IMR-90 (cell line): ENCODE measurements at regions not wholly inside any gene's neighbourhood (a gene's known extent, or its start where the extent isn't known, plus 50 kb on each side); places are given as distances from the start of the nearest gene placed in this dataset.

Experiments
- ATAC-seq: fragments of 200-7000 bp; cut with Tn5 transposase; 2 replicates; pipeline ENCODE4 v1.9.1; 2020; ENCODE audit warnings: low read depth, mild to moderate bottlenecking, moderate library complexity
- BruUV-seq: library from RNA; stranded (reverse); fragments of 400-500 nt; replicated peaks from 2 replicates; lab custom pipeline; 2021; lab: Mats Ljungman, UMichigan
- CTCF ChIA-PET: fragments of 300-600 bp; formaldehyde crosslinking; extraction: SDS; loops from one replicate; lab custom pipeline; 2021; ENCODE audit warnings: antibody characterized with exemption; lab: Yijun Ruan, JAX
- POLR2A ChIA-PET: fragments of 300-600 bp; sonication (Branson Sonifier 250); formaldehyde crosslinking; loops from one replicate; lab custom pipeline; 2022; ENCODE audit warnings: antibody characterized with exemption; ENCODE audit not compliant: unreplicated experiment; lab: Charles Lee
- DNase-seq: peaks from one replicate; pipeline ENCODE4 v3.0.0; 2013
- H2AFZ ChIP-seq: replicated peaks from 2 replicates; pipeline ENCODE3; 2013; ENCODE audit warnings: low read length, mild to moderate bottlenecking; ENCODE audit not compliant: poor library complexity
- H2AK5ac ChIP-seq: 2 replicates; pipeline ENCODE4 v1.6.1; 2013; ENCODE audit warnings: low read depth, low read length, inconsistent platforms
- H2AK9ac ChIP-seq: replicated peaks from 2 replicates; pipeline ENCODE3; 2013; ENCODE audit warnings: mild to moderate bottlenecking, low read depth, low read length, moderate library complexity; ENCODE audit not compliant: poor library complexity
- H2BK120ac ChIP-seq: 2 replicates; pipeline ENCODE4 v1.6.1; 2013; ENCODE audit warnings: low read depth, low read length, inconsistent platforms
- H2BK15ac ChIP-seq: 3 replicates; pipeline ENCODE4 v1.6.1; 2013; ENCODE audit warnings: low read depth, low read length, inconsistent platforms
- H2BK20ac ChIP-seq: 2 replicates; pipeline ENCODE4 v1.6.1; 2013; ENCODE audit warnings: low read depth, mild to moderate bottlenecking, inconsistent platforms, low read length, moderate library complexity
- H2BK5ac ChIP-seq: 2 replicates; pipeline ENCODE4 v1.6.1; 2013; ENCODE audit warnings: mild to moderate bottlenecking, low read depth, low read length, inconsistent platforms; ENCODE audit not compliant: poor library complexity, severe bottlenecking
- H3K14ac ChIP-seq: replicated peaks from 2 replicates; pipeline ENCODE4 v1.6.1; 2013; ENCODE audit warnings: low read depth, low read length, inconsistent platforms
- H3K18ac ChIP-seq: 2 replicates; pipeline ENCODE4 v1.6.1; 2013; ENCODE audit warnings: low read depth, low read length, control low read depth
- H3K23ac ChIP-seq: 2 replicates; pipeline ENCODE4 v1.6.1; 2013; ENCODE audit warnings: low read depth, low read length, inconsistent platforms
- H3K27ac ChIP-seq: 2 replicates; pipeline ENCODE4 v1.5.1; 2013; ENCODE audit warnings: mild to moderate bottlenecking, control low read depth, low read length; ENCODE audit not compliant: insufficient read depth
- H3K27me3 ChIP-seq: 2 replicates; pipeline ENCODE4 v1.6.1; 2013; ENCODE audit warnings: low read length; ENCODE audit not compliant: control insufficient read depth, insufficient read depth
- H3K36me3 ChIP-seq: 2 replicates; pipeline ENCODE4 v1.6.1; 2013; ENCODE audit warnings: low read length, mixed read lengths; ENCODE audit not compliant: control insufficient read depth, insufficient read depth
- H3K4ac ChIP-seq: 2 replicates; pipeline ENCODE4 v1.6.1; 2013; ENCODE audit warnings: low read depth, low read length, inconsistent platforms
- H3K4me1 ChIP-seq: 2 replicates; pipeline ENCODE4 v1.6.1; 2013; ENCODE audit warnings: low read length, mixed read lengths; ENCODE audit not compliant: control insufficient read depth, insufficient read depth
- H3K4me2 ChIP-seq: 2 replicates; pipeline ENCODE4 v1.6.1; 2013; ENCODE audit warnings: low read depth, mild to moderate bottlenecking, control low read depth, low read length, moderate library complexity
- H3K4me3 ChIP-seq: 2 replicates; pipeline ENCODE4 v1.5.1; 2013; ENCODE audit warnings: low read depth, mild to moderate bottlenecking, control low read depth, low read length, moderate library complexity; ENCODE audit not compliant: insufficient read depth
- H3K56ac ChIP-seq: 2 replicates; pipeline ENCODE4 v1.6.1; 2013; ENCODE audit warnings: low read length, inconsistent platforms; ENCODE audit not compliant: insufficient read depth; ENCODE audit errors: extremely low read depth
- H3K79me1 ChIP-seq, 2 experiments: 2 replicates each; pipeline ENCODE4 v1.6.1; 2013; ENCODE audit warnings: low read length in 2 of 2, inconsistent platforms in 1 of 2, low read depth in 1 of 2
- H3K9ac ChIP-seq: 2 replicates; pipeline ENCODE4 v1.6.1; 2013; ENCODE audit warnings: low read depth, low read length, control low read depth
- H3K9me1 ChIP-seq: 2 replicates; pipeline ENCODE4 v1.6.1; 2013; ENCODE audit warnings: low read length, inconsistent platforms; ENCODE audit not compliant: insufficient read depth
- H3K9me3 ChIP-seq: 2 replicates; pipeline ENCODE4 v1.6.1; 2013; ENCODE audit warnings: low read length; ENCODE audit not compliant: control insufficient read depth, insufficient read depth
- H4K20me1 ChIP-seq: 2 replicates; pipeline ENCODE4 v1.6.1; 2013; ENCODE audit warnings: low read length, inconsistent platforms; ENCODE audit not compliant: insufficient read depth
- H4K5ac ChIP-seq: 2 replicates; pipeline ENCODE4 v1.6.1; 2013; ENCODE audit warnings: mild to moderate bottlenecking, low read depth, low read length, control low read depth
- H4K8ac ChIP-seq, 2 experiments: 2 replicates each; pipeline ENCODE4 v1.6.1; 2013; ENCODE audit warnings: low read depth in 2 of 2, low read length in 2 of 2, control low read depth in 1 of 2, inconsistent platforms in 1 of 2
- H4K91ac ChIP-seq: 2 replicates; pipeline ENCODE4 v1.6.1; 2013; ENCODE audit warnings: low read depth, low read length, inconsistent platforms; ENCODE audit not compliant: insufficient read depth
- CEBPB ChIP-seq: IDR thresholded peaks from 2 replicates; pipeline ENCODE4 v1.6.1; 2012; ENCODE audit warnings: low read depth, low read length, improper control_type of control experiment
- CHD1 ChIP-seq: IDR thresholded peaks from 2 replicates; pipeline ENCODE4 v1.6.1; 2012; ENCODE audit warnings: low read depth, low read length, improper control_type of control experiment
- CTCF ChIP-seq: conservative IDR thresholded peaks from 2 replicates; pipeline ENCODE4 v1.5.1; 2012; ENCODE audit warnings: mild to moderate bottlenecking, low read depth, low read length, improper control_type of control experiment
- ELK1 ChIP-seq: fragments of 150-350 bp; IDR thresholded peaks from 2 replicates; pipeline ENCODE4 v1.6.1; 2016; ENCODE audit warnings: low read depth, mild to moderate bottlenecking, low read length, moderate library complexity, borderline replicate concordance
- FOS ChIP-seq: fragments of 150-350 bp; IDR thresholded peaks from 2 replicates; pipeline ENCODE4 v1.6.1; 2016; ENCODE audit warnings: low read depth, low read length
- MAFK ChIP-seq: IDR thresholded peaks from 2 replicates; pipeline ENCODE4 v1.6.1; 2012; ENCODE audit warnings: low read depth, low read length, improper control_type of control experiment
- MAZ ChIP-seq: IDR thresholded peaks from 2 replicates; pipeline ENCODE4 v1.6.1; 2012; ENCODE audit warnings: low read depth, mild to moderate bottlenecking, low read length, improper control_type of control experiment, moderate library complexity, borderline replicate concordance
- MXI1 ChIP-seq: IDR thresholded peaks from 2 replicates; pipeline ENCODE4 v1.6.1; 2012; ENCODE audit warnings: low read depth, mild to moderate bottlenecking, low read length, moderate library complexity, borderline replicate concordance
- POLR2A ChIP-seq: IDR thresholded peaks from 2 replicates; pipeline ENCODE4 v1.6.1; 2012; ENCODE audit warnings: mild to moderate bottlenecking, low read depth, low read length
- RAD21 ChIP-seq: IDR thresholded peaks from 2 replicates; pipeline ENCODE4 v1.6.1; 2012; ENCODE audit warnings: low read length, improper control_type of control experiment
- RCOR1 ChIP-seq: IDR thresholded peaks from 2 replicates; pipeline ENCODE4 v1.6.1; 2012; ENCODE audit warnings: mild to moderate bottlenecking, low read length, improper control_type of control experiment; ENCODE audit not compliant: insufficient replicate concordance
- RFX5 ChIP-seq: IDR thresholded peaks from 2 replicates; pipeline ENCODE4 v1.8.0; 2012; ENCODE audit warnings: low read depth, mild to moderate bottlenecking, low read length, moderate library complexity
- SMC3 ChIP-seq: fragments of 150-350 bp; IDR thresholded peaks from 2 replicates; pipeline ENCODE4 v1.6.1; 2016; ENCODE audit warnings: low read depth, mild to moderate bottlenecking, antibody characterized with exemption, low read length, moderate library complexity
- USF2 ChIP-seq: fragments of 150-350 bp; IDR thresholded peaks from 2 replicates; pipeline ENCODE4 v1.6.1; 2017; ENCODE audit warnings: mild to moderate bottlenecking, antibody characterized with exemption, low read length, low read depth
- whole genome bisulfite sequencing, 2 experiments: methylation state at CpG; one replicate each; pipeline versions ENCODE4 v1.1.5 to v1.1.7; 2013; ENCODE audit warnings: missing lambda C conversion rate in 2 of 2; ENCODE audit not compliant: insufficient read length in 1 of 2; ENCODE audit errors: extremely low coverage in 2 of 2; 5-methylcytosine and 5-hydroxymethylcytosine counted together
- dilution Hi-C: fragments of 300-500 bp; cut with HindIII; formaldehyde crosslinking; loops from one replicate; pipeline ENCODE4 v1.14.3; 2018; ENCODE audit warnings: low sequenced_read_pairs; ENCODE audit not compliant: unreplicated experiment
- in situ Hi-C: fragments of 300-500 bp; cut with MboI; formaldehyde crosslinking; loops from 3 replicates; pipeline ENCODE4 v1.14.3; 2019; ENCODE audit warnings: low sequenced_read_pairs, inconsistent platforms, mixed read lengths
- intact Hi-C: fragments of 100-400 bp; cut with micrococcal nuclease; formaldehyde crosslinking; loops from 2 replicates; pipeline ENCODE4 v1.10.0; 2022

GRCh38 chr22:44424359-44424682 lies 73.7 kb downstream of the RTL6 start:
- no TSS peak for BruUV-seq
- Histone ChIP-seq H3K4me2 (no peak overlapping the region), H3K4ac (no peak overlapping the region), H3K4me1 (peaks cover 7% of the 10 kb centered on the region; the same call in 1 of the 2 replicates), H3K36me3 (no peaks in the 10 kb centered on the region), H2BK5ac (no peak overlapping the region), H2AFZ (no peak overlapping the region), H4K5ac (no peak overlapping the region), H2AK9ac (no peak overlapping the region), H2BK120ac (no peak overlapping the region), H2BK15ac (no peak overlapping the region), H2BK20ac (no peak overlapping the region), H3K27me3 (peaks cover 8% of the 10 kb centered on the region), H3K79me1 (no peaks in the 10 kb centered on the region), H3K56ac (no peak overlapping the region), H4K20me1 (no peaks in the 10 kb centered on the region), H3K18ac (no peak overlapping the region), H3K27ac (no peak overlapping the region), H2AK5ac (no peak overlapping the region), H3K9me3 (peaks cover 7% of the 10 kb centered on the region), H3K14ac (no peak overlapping the region), H4K8ac (no peak overlapping the region), H3K23ac (no peak overlapping the region), H3K9ac (no peak overlapping the region), H3K9me1 (no peaks in the 10 kb centered on the region), H3K4me3 (no peak overlapping the region), H4K91ac (no peak overlapping the region)
- ChIA-PET CTCF (no interaction called here), POLR2A (no interaction called here)
- dilution Hi-C loops: no loop called here
- ATAC-seq: no peak
- no CpG with 5 or more reads among the region's 2 CpGs for WGBS, 2 experiments
- no peak for DNase-seq
- in situ Hi-C loops: no loop called here
- intact Hi-C loops: no loop called here
- no peak for TF ChIP-seq RFX5
- TF ChIP-seq MAZ: no peak
- no peak for TF ChIP-seq CHD1
- no peak for TF ChIP-seq MXI1
- TF ChIP-seq SMC3: no peak
- no peak for TF ChIP-seq ELK1
- TF ChIP-seq CEBPB: no peak
- no peak for TF ChIP-seq RAD21
- TF ChIP-seq CTCF: no peak
- TF ChIP-seq RCOR1: no peak
- TF ChIP-seq MAFK: no peak
- TF ChIP-seq POLR2A: no peak
- TF ChIP-seq FOS: no peak
- TF ChIP-seq USF2: no peak
